ENCODE measurements at regions not wholly inside any gene's neighbourhood (a gene's known extent, or its start where the extent isn't known, plus 50 kb on each side); places are given as distances from the start of the nearest gene placed in this dataset.

DNA sequence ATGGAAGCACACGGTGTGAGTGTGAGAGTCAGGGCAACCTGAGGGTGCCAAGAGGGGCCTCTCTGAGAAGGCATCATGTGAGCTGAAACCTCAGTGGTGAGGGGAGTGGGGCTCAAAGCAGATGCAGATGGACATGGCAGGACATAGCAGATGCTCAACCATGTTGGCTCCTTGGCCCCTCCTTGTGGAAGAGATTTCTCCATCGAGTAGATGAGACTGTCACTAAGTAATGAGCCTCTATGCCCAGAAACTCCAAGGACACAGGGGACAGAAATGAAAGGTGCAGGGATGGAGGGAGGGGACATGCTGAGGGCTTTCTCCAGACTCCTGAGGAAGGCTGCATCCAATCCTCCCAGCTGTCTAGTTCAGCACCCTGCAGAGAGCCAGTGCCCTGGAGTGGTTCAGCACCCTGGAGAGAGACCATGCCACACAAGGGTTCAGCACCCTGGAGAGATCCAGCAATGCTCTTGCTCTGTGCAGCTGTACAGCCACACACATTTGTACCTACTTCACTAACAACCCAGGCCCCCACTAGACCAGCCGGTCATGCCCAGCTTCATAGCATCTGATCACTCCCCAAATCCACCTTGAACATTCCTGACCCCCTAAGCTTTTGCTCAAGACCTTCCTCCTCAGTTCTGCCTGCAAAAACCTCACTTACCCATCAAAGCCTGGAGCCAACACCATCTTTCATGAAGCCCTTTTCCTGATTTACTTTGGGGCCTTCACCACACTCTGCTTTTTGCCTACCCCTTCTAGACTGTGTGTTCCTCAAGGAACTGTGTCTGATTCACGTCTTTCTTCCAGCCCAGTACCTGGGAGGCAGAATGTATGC, 252.0 kb downstream of the CTTN start:
- no peak for DNase-seq (ENCODE audit: low read depth, low spot score)

DNA sequence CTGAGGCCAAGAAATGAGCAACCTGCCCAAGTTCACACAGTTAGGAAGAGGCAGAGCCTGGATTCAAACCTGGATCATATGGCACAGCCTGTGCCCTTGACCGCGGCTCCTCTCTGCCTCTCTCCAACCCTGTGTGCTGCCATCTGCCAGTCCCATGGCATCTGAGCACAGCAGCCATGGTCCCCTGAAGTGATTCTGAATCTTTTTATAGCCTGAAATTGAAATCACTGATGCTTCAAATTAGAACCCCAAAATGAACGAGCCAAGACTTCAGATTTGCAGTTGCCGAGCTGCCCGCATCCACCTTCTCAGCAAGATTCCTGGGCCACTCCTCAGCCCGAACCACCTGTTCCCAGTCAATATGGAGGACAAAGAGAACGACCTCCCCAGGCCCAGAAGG, 252.7 kb downstream of the CTTN start:
- no peak for DNase-seq (ENCODE audit: low read depth, low spot score)

GRCh38 chr11:70654016-70654415, 255.7 kb downstream of the CTTN start:
- no peak for DNase-seq (ENCODE audit: low read depth, low spot score)

DNA sequence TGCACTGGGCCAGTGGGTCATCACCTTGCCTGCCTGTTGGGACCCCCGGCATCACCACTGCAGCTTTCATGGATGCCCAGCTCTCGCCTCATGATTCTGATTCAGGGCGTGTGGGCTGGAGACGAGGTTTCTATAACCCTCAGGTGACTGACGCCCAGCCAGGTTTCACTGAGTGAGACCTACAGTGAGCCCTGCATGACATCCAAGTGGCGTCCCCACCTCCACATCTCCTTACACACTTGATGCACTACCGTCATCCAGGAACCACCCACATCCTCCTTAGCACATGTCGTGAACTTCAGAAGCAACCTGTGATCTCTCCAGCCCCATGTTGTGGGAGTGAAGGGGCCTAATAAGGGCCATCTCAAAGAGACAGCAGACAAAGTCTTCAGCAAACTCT, 257.5 kb downstream of the CTTN start:
- no peak for DNase-seq (ENCODE audit: low read depth, low spot score)

DNA sequence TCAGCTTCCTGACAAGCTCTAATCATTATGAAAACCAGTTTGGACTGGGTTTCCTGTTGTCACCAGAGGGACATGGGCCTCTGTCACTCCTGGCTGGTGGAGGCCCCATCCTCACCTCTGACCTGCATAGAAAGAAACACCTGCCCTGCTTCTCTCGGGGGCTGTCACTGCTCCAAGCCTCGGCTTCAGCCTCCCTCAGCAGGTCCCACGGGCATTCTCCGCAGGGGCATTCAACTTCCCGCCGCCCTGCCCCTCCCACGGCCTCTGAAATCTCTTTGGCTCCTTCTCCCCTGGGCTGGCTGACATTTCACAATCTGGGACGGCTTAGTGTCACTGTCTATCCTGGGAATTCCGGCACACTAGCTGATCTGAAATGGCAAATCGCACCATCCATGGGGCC, 257.9 kb downstream of the CTTN start:
- DNase-seq (ENCODE audit: low read depth, low spot score): no peak

DNA sequence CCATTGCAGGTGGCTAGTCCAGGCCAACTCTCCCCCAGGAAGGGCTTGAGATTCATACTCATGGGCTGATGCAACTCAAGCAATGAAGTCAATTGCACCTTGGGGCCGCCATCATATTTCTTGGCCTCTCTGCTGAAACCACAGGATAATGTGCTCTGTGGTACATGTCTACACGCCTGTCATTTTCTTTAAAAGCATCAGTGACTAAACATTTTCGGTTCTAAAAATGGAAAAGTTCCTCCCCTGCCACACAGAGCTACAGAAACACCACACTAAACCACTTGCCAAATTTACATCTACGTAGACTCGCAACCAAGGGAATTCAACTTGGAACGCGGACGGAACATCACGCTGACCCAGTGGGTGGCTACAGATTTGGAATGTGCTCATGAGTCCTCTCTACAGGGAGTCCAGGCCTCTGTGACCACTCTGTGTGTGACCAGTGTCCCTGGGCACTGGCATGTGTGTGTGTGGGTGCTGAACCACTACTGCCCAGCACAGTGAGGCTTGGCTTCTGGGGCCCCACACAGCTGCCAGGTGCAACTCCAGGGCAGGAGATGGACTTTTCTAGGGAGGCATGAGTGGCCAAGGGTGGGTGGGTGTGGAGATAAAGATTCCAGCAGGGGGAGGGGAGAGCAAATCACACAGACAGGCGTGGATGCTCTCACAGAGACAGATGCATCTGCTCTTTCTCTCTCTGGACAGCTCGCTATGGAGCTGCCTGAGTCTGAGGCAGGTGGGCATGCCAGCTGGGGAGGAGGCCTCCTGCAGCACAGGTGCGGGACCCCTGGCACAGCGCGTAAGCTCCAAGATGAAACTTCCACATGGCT, 261.9 kb downstream of the CTTN start:
- DNase-seq (ENCODE audit: low read depth, low spot score): no peak

DNA sequence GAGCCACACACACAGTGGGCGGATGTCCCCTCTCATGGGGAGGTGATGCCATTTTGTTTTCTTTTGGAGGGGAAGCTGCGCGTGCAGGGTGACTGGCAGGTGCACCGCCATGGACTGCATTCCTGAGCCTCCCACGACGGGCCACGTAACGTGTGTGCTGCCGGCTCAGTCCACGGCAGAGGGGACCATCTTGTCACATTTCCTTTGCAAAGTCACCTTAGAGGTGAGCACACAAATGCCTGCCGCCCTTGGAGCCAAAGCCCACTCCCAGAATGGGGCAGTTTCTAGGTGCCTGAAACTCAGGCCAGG, 262.5 kb downstream of the CTTN start:
- no peak for DNase-seq (ENCODE audit: low read depth, low spot score)

DNA sequence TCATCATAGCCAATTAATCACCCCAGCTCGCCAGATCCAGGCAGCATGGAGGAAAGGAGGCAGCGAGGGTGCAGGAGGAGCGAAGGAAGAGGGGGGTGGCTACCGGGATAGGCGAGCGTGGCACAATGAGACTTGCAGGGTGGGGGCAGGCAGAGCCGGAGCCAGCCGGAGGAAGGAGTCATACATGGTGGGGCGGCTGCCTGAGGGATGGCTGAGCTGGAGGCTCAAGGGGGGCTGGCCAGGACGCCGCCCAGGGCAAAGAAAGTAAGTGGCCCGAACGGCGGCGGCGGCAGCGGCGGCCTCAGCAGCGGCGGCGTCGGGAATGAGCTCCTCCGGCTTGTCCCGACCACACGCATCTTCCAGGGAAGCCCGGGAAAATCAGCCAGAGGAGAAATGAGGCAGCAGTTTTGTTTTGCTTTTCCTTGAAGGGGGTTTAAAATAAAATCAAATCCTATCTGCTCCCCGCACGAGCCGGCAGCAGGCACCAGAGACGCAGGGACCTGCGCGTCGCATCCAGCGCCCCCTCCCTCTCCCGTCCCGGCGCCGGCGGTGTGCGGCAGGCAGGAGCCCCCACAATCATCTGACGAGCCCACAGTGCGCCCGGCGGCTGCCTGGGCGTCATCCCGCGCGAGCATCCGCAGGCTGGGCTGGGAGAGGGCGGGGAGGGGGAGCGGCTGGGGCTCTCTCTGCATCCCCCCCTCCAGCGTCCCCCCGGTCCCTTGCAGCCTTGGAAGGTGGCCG, 263.6 kb downstream of the CTTN start:
- no peak for DNase-seq (ENCODE audit: low read depth, low spot score)

DNA sequence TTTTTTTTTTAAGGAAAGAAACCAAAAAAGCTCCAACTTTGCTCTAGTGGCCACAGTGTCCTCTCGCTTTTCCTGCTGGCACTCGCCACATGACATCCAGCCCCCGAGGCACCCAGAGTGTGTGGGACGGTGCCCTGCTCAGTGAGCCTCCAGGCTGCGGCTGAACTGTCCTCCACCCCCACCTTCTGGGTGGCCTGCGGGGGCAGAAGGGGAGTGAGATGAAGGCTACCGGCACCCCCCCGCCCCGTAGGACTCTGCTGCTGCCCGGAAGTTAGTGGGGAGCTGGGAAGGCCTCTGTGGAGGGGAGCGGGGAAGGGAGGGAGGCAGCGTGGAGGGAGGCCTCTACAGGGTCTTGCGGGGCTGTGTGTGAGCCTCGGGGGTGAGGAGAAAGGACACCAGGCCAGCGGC, 264.4 kb downstream of the CTTN start:
- no peak for DNase-seq (ENCODE audit: low read depth, low spot score)

- no peak for DNase-seq (ENCODE audit: low read depth, low spot score)
Observed at GRCh38 chr11:70663815-70664214, 265.5 kb downstream of the CTTN start.

- DNase-seq (ENCODE audit: low read depth, low spot score): no peak
Observed at GRCh38 chr11:70666311-70666710, 268.0 kb downstream of the CTTN start.

GRCh38 chr11:70667767-70668166, 269.4 kb downstream of the CTTN start:
- DNase-seq (ENCODE audit: low read depth, low spot score): no peak

GRCh38 chr11:70668204-70669202, 270.2 kb downstream of the CTTN start:
- no peak for DNase-seq (ENCODE audit: low read depth, low spot score)

GRCh38 chr11:70669281-70669680, 271.0 kb downstream of the CTTN start:
- no peak for DNase-seq (ENCODE audit: low read depth, low spot score)

DNA sequence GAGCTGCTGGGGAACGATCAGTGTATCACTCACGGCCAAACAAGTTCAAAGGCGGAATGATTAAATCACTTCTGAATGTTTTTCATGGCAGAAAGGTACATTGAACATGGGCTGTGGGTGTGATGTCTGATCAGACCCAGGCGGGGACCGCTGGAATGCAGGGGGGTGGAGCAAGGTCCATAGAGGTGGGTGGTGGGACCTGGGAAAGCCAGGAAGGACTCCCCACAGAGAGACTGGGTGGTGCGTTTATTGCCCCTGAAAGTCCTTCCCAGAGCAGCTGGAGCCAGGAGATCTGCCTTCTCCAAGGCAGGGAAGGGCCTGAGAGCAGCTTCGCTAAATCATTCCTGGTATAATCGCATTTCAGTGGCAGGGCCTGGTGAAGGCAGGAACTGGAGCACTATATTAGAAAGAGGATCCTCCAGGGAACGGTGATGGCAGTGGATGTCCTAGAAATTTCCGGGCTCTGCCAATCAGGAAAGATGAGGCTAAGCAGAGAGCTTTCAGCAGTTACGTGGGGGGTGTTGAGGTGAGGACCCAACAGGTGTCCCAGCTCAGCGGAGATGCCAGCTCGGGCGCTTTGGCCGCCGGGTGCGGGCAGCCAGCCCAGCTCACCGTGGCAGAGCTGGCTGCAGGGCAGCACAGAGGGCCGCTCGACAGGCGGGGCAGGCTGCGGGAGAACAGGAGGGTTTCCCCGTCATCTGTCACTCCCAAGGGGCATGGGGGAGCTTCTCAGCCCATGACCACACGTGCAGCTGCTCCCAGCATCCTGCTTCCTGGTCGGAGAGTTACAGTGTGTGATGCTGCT, 271.7 kb downstream of the CTTN start:
- no peak for DNase-seq (ENCODE audit: low read depth, low spot score)

GRCh38 chr11:70670676-70671034, 272.3 kb downstream of the CTTN start:
- no peak for DNase-seq (ENCODE audit: low read depth, low spot score)

DNA sequence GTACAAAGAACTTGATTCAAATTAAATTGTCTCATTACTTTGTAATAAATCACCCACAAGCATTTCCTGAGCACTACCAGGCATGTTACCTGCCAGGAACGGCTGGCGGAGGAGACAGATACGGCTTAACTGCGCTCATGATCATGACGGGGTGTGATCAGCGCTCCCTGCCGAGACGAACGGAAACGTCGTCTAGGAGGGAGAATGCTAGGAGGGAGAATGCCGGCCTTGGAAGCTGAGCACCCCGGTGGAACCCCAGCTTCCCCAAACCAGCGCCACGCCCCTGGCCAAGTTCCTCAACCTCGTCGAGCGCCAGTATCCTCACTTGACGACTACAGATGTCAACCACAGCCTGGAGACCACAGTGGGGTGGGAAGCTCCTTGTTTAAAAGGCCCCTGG, 272.8 kb downstream of the CTTN start:
- no peak for DNase-seq (ENCODE audit: low read depth, low spot score)

GRCh38 chr11:70671611-70672010, 273.3 kb downstream of the CTTN start:
- no peak for DNase-seq (ENCODE audit: low read depth, low spot score)

DNA sequence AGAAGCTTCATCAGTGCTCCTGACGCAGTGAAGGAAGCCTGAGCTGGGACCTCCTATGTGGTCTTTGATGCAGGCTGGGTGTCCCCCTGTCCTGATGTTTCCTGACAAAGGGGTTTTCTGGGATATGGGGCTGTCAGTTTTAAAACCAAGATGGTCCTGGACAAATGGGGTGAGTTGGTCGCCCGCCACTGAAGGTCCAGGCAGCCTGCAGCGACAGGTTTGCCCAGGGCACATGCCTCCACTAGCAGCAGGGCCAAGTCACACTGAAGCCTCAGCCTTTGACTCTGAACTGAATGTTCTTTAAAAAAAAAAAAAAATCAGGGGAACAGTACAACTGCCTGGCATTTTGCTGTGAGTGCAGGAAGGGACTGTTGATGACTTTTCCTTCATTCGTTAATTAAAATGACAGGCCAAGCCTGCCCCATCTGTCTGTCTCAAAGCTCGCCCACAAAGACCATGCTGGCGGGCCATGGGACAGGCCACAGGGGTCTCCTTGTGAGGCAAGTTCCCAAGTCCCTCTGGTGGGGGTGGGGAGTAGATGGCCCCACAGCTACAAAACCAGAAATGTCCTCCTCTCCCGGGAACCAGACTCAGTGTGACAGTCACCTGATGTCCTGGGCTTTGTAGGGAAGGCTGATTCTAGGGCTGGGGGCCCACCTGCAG, 274.8 kb downstream of the CTTN start:
- no peak for DNase-seq (ENCODE audit: low read depth, low spot score)

DNA sequence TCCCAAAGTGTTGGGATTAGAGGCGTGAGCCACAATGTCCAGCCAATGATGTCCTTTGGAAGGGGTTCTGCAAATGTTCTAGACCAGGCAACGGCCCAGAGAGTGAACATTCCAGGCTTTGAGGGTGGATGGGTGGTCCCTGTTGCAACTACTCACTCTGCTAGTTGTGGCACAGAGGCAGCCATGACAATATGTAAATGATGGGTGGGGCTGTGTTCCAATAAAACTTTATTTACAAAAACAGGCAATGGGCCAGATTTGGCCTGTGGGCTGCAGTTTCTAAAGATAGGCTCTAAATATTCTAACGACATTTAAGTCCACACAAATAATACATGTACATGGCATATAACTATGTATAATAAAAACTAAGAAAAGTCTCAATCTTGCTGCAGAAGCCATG, 276.3 kb downstream of the CTTN start:
- DNase-seq (ENCODE audit: low read depth, low spot score): no peak
